Pancreas (tissue), 10 donors: ENCODE measurements at regions not wholly inside any gene's neighbourhood (a gene's known extent, or its start where the extent isn't known, plus 50 kb on each side); places are given as distances from the start of the nearest gene placed in this dataset.

ENCODE experiments used
- ATAC-seq, 4 donors: fragments of 200-7000 bp; cut with Tn5 transposase; one replicate each; pipeline versions ENCODE4 v1.8.0 to v1.9.1; 2020; ENCODE audit warnings: mild to moderate bottlenecking in 4 of 4, moderate library complexity in 4 of 4
- DNase-seq, 6 donors: peaks; one replicate each; pipeline ENCODE4 v3.0.0-alpha.2; 2020
- FAIRE-seq: peaks from 2 replicates; lab custom pipeline; 2012; peaks lifted over from hg19 to GRCh38; lab: Jason Lieb, UNC
- H3K27ac ChIP-seq, 4 donors: fragments of 200-600 bp; sonication (generic); 1 replicate in 3 of 4; 2 replicates in 1 of 4; pipeline versions ENCODE4 v1.5.0 to v1.8.0; 2020
- H3K27me3 ChIP-seq, 4 donors: fragments of 200-600 bp; one replicate each; pipeline ENCODE4 v1.8.0; 2021
- H3K36me3 ChIP-seq, 3 donors: fragments of 200-600 bp; sonication (generic) in 1 of 3; one replicate each; pipeline versions ENCODE4 v1.5.0 to v1.8.0; 2020 to 2021
- H3K4me1 ChIP-seq, 3 donors: fragments of 200-600 bp; one replicate each; pipeline ENCODE4 v1.8.0; 2021
- H3K4me3 ChIP-seq, 4 donors: fragments of 200-600 bp; sonication (generic) in 2 of 4; one replicate each; pipeline versions ENCODE4 v1.5.0 to v1.8.0; 2020 to 2021
- H3K9me3 ChIP-seq, 4 donors: fragments of 200-600 bp; one replicate each; pipeline ENCODE4 v1.8.0; 2021
- WGBS, 2 donors: extraction: QIAGEN DNeasy Blood & Tissue Kit; methylation state at CpG; one replicate each; pipeline ENCODE4 v1.1.7; 2013; 5-methylcytosine and 5-hydroxymethylcytosine counted together
- intact Hi-C, 3 donors: fragments of 100-400 bp; cut with DNase I; formaldehyde crosslinking; loops; one replicate each; pipeline versions ENCODE4 v1.11.1 to v1.14.2; 2022
- TF ChIP-seq, protein P1 (sequence below), 4 donors: fragments of 200-600 bp; sonication (generic) in 3 of 4; IDR thresholded peaks; one replicate each; pipeline versions ENCODE4 v1.5.0 to v1.8.0; 2021; ENCODE audit warnings: antibody characterized with exemption in 4 of 4
- donor health status: healthy with polysubstance abuse.
- donor health status: DM: no; HTN: no; CAD: no; lungs with moderate emphysema.
- donor health status: DM: no; HTN: no; CAD: no.
- donor health status: control.
- donor health status: control.
- donor health status: Bipolar disorder and iron deficiency.
- donor health status: DM: yes; HTN: yes; CAD: no.
- donor health status: DM: no; HTN: no; CAD: no.
- donor health status: DM: no; HTN: no; CAD: no.
- donor health status: DM: yes; HTN: yes; CAD: no.

DNA sequence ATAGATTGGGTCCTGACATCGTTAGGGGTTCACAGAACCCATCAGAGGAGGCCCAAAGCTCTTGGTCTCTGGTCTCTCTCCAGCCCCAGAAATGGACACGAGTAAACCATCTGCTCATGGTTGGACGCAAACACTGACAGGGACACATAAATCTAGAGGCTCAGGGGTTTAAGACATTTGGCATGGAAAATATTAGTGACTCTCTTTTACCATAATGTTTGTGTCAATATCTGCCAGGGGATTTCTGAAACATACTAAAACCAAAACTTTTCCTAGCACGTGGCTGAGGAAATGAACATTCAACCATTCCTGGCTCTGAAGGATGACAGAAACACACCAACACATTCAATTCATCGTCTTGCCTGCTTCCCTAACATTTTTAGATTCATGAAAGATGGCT lies 226.2 kb downstream of the SP3 start:
- DNase-seq (no peak), ATAC-seq (no peak), FAIRE-seq (no peak)
- Histone ChIP-seq H3K9me3 (no peaks in the 10 kb centered on the region), H3K27me3 (no peaks in the 10 kb centered on the region), H3K36me3 (no peaks in the 10 kb centered on the region), H3K4me3 (no peak overlapping the region), H3K4me1 (no peaks in the 10 kb centered on the region), H3K27ac (no peak overlapping the region)
- intact Hi-C loops, result no loop called here
- 78 to 86% methylated on average over 5 of the region's 5 CpGs for WGBS, 2 donors
- TF ChIP-seq, protein P1, sequence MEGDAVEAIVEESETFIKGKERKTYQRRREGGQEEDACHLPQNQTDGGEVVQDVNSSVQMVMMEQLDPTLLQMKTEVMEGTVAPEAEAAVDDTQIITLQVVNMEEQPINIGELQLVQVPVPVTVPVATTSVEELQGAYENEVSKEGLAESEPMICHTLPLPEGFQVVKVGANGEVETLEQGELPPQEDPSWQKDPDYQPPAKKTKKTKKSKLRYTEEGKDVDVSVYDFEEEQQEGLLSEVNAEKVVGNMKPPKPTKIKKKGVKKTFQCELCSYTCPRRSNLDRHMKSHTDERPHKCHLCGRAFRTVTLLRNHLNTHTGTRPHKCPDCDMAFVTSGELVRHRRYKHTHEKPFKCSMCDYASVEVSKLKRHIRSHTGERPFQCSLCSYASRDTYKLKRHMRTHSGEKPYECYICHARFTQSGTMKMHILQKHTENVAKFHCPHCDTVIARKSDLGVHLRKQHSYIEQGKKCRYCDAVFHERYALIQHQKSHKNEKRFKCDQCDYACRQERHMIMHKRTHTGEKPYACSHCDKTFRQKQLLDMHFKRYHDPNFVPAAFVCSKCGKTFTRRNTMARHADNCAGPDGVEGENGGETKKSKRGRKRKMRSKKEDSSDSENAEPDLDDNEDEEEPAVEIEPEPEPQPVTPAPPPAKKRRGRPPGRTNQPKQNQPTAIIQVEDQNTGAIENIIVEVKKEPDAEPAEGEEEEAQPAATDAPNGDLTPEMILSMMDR (IDR thresholded peaks at IDR 0.05), result no peak

DNA sequence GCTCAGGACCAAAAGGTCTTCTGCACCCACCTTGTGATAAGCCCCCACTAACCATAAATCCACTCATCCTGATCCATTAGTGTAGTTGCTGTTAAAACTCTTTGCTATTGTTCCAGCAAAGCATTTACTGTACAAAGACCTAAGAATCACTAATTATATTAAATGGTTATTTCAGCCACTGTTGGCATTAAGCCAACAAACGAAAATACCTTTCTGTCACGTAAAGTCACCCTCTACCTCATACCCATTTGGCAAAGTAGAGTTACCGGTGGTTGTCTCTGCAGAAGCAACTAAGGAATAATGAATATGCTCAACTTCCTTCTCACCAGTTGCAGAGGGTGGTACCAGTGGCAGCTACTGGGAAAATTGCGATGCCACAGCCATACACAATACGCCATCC lies 224.5 kb downstream of the SP3 start:
- intact Hi-C loops, result no loop called here
- Histone ChIP-seq H3K36me3 (no peaks in the 10 kb centered on the region), H3K27ac (no peak overlapping the region), H3K4me1 (no peaks in the 10 kb centered on the region), H3K9me3 (no peaks in the 10 kb centered on the region), H3K4me3 (no peak overlapping the region), H3K27me3 (no peaks in the 10 kb centered on the region)
- FAIRE-seq (no peak), DNase-seq (no peak), ATAC-seq (no peak)
- TF ChIP-seq, protein P1 (IDR thresholded peaks at IDR 0.05), result no peak
- WGBS, 2 donors, result 55 to 77% methylated on average over 5 of the region's 5 CpGs

DNA sequence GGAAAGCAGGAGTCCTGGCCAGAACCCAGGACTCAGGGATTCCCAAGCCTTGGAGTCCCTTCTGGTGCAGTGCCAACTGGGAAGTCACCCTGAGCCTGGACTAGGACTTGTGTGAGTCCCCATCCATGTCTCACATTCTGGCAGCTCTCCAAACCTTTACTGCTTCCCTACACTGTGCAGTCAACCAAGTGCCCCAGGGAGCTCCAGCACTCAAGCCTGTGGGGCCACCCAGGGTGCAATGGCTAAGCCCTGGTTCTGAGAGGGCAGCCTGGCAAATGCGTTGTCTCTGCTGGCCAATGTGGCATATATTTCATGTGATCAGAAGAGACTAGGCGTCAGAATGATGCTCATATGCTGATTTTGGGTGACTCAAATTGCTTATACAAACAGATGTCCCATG lies 223.4 kb downstream of the SP3 start:
- ATAC-seq (no peak), DNase-seq (no peak), FAIRE-seq (no peak)
- no peak overlapping the region for H3K27ac ChIP-seq
- WGBS, 2 donors, result 82 to 88% methylated on average over 2 of the region's 2 CpGs
- TF ChIP-seq, protein P1 (IDR thresholded peaks at IDR 0.05), result no peak
- H3K4me1 ChIP-seq, result no peaks in the 10 kb centered on the region
- no peaks in the 10 kb centered on the region for H3K27me3 ChIP-seq
- intact Hi-C loops, result no loop called here
- H3K36me3 ChIP-seq, result no peaks in the 10 kb centered on the region
- no peak overlapping the region for H3K4me3 ChIP-seq
- H3K9me3 ChIP-seq, result no peaks in the 10 kb centered on the region

DNA sequence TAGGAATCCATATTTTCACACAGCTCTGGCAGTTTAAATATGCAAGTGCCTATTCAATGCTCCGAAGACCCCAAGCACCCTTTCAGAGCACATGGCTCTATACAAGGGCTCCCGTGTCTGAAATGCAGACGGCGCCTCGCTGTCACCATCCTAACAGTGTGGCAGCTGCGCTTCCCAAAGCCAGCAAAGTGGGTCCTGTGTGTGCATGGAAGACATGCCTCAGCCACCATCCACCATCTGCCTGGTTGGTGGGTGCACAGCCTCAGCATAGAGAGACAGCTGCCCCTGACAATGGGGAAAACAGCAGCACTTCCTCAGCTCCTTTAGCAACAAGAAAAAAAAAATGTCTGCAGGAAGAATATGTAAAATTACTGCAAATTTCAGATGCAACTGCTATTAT lies 218.1 kb downstream of the SP3 start:
- FAIRE-seq (no peak), DNase-seq (no peak)

DNA sequence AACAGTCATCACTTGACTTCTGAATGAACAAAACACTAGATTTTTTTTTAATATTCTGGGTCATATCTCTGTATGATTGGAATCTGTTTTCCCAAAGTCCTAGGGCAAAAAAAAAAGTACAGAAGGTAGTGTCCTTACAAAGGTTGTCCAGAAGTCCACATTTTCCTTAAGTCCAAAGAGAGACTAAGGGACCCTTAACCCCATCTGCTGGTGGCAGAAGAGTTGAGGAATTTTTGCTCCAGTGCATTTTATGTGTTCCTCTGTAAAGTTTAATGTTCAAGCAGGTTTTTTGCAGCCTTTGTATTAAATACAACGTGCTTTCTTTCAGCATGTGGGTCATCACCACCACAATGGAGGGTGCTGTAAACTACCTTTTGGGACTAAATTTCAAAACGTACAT lies 215.9 kb downstream of the SP3 start:
- intact Hi-C loops, result no loop called here
- ATAC-seq (no peak), DNase-seq (no peak), FAIRE-seq (no peak)
- Histone ChIP-seq H3K27me3 (no peaks in the 10 kb centered on the region), H3K4me1 (no peaks in the 10 kb centered on the region), H3K9me3 (no peaks in the 10 kb centered on the region), H3K4me3 (no peak overlapping the region), H3K27ac (no peak overlapping the region), H3K36me3 (no peaks in the 10 kb centered on the region)
- TF ChIP-seq, protein P1 (IDR thresholded peaks at IDR 0.05), result no peak
- 16 to 25% methylated on average over 2 of the region's 2 CpGs for WGBS, 2 donors

More for the DNA sequence above, 218.1 kb downstream of the SP3 start:
- H3K27me3 ChIP-seq, result no peaks in the 10 kb centered on the region
- WGBS, 2 donors, result 95% methylated on average over 6 of the region's 6 CpGs
- no peak overlapping the region for H3K27ac ChIP-seq
- TF ChIP-seq, protein P1 (IDR thresholded peaks at IDR 0.05), result no peak
- intact Hi-C loops, result no loop called here
- H3K4me1 ChIP-seq, result no peaks in the 10 kb centered on the region
- H3K9me3 ChIP-seq, result no peaks in the 10 kb centered on the region
- no peak for ATAC-seq
- no peak overlapping the region for H3K4me3 ChIP-seq
- no peaks in the 10 kb centered on the region for H3K36me3 ChIP-seq
